ENCODE measurements at regions not wholly inside any gene's neighbourhood (a gene's known extent, or its start where the extent isn't known, plus 50 kb on each side); places are given as distances from the start of the nearest gene placed in this dataset.

DNA sequence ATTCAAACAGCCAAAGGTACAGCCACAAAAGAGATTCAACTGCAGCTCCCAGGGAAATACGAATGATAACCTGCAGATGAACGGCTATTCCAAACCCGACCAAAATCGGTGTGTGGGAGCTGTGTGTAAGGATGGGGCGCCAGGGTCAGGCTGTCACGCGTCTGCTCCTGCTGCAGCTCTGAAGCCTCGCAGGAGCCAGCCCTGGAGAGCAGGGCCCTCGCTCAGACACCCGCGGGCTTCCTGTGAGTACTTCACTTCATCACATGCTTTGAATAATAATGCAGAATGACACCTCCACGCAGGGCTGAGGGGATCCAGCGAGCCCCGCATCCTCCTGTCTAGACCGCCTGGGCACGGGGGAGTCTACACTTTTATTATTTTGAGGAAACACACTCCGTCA, 307.5 kb upstream of the IRX2 start:
- H3K36me3 ChIP-seq (ENCODE audit: control insufficient read depth, insufficient read depth, low read length), result no peaks in the 10 kb centered on the region
- H3K9me3 ChIP-seq (ENCODE audit: control insufficient read depth, low read length), result no peaks in the 10 kb centered on the region
- no peak overlapping the region for H3K4me3 ChIP-seq (ENCODE audit: extremely low read depth, insufficient read depth, low read length, poor library complexity, severe bottlenecking)
- WGBS, 2 experiments (ENCODE audit: insufficient coverage in 2 of 2), result 83% methylated on average over 16 to 17 of the region's 17 CpGs
- H3K27ac ChIP-seq (ENCODE audit: low read depth, low read length, severe bottlenecking), result no peak overlapping the region
- no peaks in the 10 kb centered on the region for H3K4me1 ChIP-seq (ENCODE audit: control insufficient read depth, insufficient read depth, low read length, poor library complexity, severe bottlenecking)

DNA sequence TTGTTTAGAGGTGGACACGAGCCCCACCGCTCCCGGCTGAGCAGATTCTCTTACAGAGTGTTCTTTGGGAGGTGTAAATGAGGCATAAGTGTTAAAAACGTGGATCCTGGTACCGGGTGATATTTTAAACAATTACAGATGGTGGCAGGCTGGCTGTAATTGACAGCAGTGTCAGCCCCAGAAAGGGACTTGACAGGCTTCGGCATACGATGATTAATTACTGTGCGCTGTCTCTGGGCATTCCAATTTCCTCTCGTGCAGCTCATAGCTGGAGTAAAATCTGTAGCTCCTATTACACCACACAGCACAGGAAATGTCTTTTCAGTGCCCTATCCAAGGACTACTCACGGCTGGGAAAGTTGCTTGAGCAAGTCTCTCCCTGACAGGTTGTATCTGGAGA, 305.4 kb upstream of the IRX2 start:
- Histone ChIP-seq H3K36me3 (ENCODE audit: control insufficient read depth, insufficient read depth, low read length) (no peaks in the 10 kb centered on the region), H3K9me3 (ENCODE audit: control insufficient read depth, low read length) (no peaks in the 10 kb centered on the region), H3K4me3 (ENCODE audit: extremely low read depth, insufficient read depth, low read length, poor library complexity, severe bottlenecking) (no peak overlapping the region), H3K27ac (ENCODE audit: low read depth, low read length, severe bottlenecking) (no peak overlapping the region), H3K4me1 (ENCODE audit: control insufficient read depth, insufficient read depth, low read length, poor library complexity, severe bottlenecking) (no peaks in the 10 kb centered on the region)
- 77 to 92% methylated on average over 9 to 10 of the region's 10 CpGs for WGBS, 2 experiments (ENCODE audit: insufficient coverage in 2 of 2)

DNA sequence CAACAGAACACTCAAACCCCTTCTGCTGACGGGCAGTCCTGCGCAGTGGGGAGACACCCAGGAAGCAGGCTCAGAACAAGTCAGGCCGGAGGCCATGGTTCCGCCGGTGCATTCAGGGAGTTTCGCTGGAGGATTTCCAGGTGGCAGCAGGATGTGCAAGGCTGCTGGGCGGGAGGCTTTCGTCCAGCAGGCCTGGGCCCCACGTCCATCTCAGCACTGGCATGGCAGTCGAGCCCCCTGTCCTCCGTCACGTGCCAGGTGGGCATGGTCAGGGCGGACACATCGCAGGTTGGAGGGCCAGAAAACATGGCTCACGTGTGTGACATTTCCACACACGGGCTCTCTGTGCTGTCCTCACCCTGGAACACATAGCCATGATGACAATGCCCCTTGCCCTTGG, 299.9 kb upstream of the IRX2 start:
- Histone ChIP-seq H3K36me3 (ENCODE audit: control insufficient read depth, insufficient read depth, low read length) (no peaks in the 10 kb centered on the region), H3K9me3 (ENCODE audit: control insufficient read depth, low read length) (no peaks in the 10 kb centered on the region), H3K27ac (ENCODE audit: low read depth, low read length, severe bottlenecking) (no peak overlapping the region), H3K4me3 (ENCODE audit: extremely low read depth, insufficient read depth, low read length, poor library complexity, severe bottlenecking) (no peak overlapping the region), H3K4me1 (ENCODE audit: control insufficient read depth, insufficient read depth, low read length, poor library complexity, severe bottlenecking) (no peaks in the 10 kb centered on the region)
- WGBS, 2 experiments (ENCODE audit: insufficient coverage in 2 of 2), result 90 to 92% methylated on average over 16 of the region's 16 CpGs

DNA sequence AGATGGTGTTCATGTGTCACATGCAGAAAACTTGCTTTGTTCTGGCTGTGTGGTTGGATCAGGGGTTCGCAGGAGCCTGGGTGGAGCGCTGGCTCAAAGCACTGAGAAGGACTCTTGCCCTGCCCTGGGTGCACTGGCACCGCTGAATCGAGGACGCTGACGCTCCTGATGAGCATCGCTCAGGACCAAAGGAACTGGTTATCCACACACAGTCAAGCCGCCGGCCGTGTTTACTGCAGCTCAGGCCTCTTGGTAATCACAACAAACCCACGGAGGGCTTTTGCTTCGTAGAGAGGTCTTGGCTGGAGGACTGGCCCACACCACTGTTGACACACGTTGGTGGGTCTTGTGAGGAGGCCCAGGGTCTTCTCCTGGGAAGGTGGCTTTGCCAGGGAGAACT, 299.4 kb upstream of the IRX2 start:
- Histone ChIP-seq H3K4me3 (ENCODE audit: extremely low read depth, insufficient read depth, low read length, poor library complexity, severe bottlenecking) (no peak overlapping the region), H3K27ac (ENCODE audit: low read depth, low read length, severe bottlenecking) (no peak overlapping the region), H3K36me3 (ENCODE audit: control insufficient read depth, insufficient read depth, low read length) (no peaks in the 10 kb centered on the region), H3K9me3 (ENCODE audit: control insufficient read depth, low read length) (no peaks in the 10 kb centered on the region), H3K4me1 (ENCODE audit: control insufficient read depth, insufficient read depth, low read length, poor library complexity, severe bottlenecking) (no peaks in the 10 kb centered on the region)
- 90 to 95% methylated on average over 11 to 12 of the region's 13 CpGs for WGBS, 2 experiments (ENCODE audit: insufficient coverage in 2 of 2)

DNA sequence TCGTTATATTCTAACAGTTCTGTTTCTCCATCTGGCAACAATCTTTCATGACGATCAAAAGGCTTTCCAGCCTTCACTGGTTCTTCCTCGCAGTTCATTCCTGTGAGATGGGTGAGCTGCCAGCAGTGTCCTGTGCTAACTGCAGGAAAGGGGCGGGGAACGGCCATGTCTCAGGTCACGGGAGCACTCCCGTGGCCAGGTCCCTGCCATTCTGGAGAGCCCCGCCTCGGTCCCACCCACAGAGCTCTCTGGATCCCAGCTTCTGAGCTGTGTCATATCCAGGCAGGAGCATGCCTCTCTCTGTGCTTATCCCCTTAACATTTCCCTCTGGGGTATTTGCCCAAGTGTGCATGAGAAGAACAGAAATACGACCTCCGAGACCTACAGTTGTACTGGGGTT, 297.8 kb upstream of the IRX2 start:
- Histone ChIP-seq H3K4me3 (ENCODE audit: extremely low read depth, insufficient read depth, low read length, poor library complexity, severe bottlenecking) (no peak overlapping the region), H3K9me3 (ENCODE audit: control insufficient read depth, low read length) (no peaks in the 10 kb centered on the region), H3K4me1 (ENCODE audit: control insufficient read depth, insufficient read depth, low read length, poor library complexity, severe bottlenecking) (no peaks in the 10 kb centered on the region), H3K36me3 (ENCODE audit: control insufficient read depth, insufficient read depth, low read length) (no peaks in the 10 kb centered on the region), H3K27ac (ENCODE audit: low read depth, low read length, severe bottlenecking) (no peak overlapping the region)
- WGBS, 2 experiments (ENCODE audit: insufficient coverage in 2 of 2), result 88 to 89% methylated on average over 8 to 11 of the region's 11 CpGs

DNA sequence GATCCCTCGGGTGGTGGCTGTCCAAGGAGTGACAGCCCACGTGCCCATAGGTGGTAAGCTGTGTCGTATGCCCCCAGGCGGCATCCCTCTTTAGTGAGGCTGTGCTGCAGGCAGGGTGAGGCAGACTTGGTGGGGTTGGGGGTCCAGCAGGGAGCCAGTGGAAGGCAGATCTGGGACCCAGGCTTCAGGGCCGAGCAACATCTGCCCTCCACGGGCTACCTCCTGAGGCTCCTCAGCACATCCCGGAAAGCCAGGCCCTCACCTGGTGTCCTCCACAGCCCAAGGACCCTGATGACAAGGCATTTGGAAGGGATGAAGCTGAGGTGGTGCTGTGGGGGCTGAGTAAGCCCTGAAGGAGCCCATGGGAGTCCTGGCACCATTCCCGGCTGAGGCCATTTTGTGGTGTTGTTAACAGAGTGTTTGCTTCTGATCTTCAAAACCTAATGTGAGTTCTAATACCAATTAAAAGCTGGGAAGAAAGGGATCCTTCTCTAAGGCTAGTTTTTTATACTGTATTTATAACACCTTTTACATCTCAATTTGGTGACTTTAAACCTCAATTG, 295.8 kb upstream of the IRX2 start:
- Histone ChIP-seq H3K9me3 (ENCODE audit: control insufficient read depth, low read length) (no peaks in the 10 kb centered on the region), H3K36me3 (ENCODE audit: control insufficient read depth, insufficient read depth, low read length) (no peaks in the 10 kb centered on the region), H3K27ac (ENCODE audit: low read depth, low read length, severe bottlenecking) (no peak overlapping the region), H3K4me1 (ENCODE audit: control insufficient read depth, insufficient read depth, low read length, poor library complexity, severe bottlenecking) (no peaks in the 10 kb centered on the region), H3K4me3 (ENCODE audit: extremely low read depth, insufficient read depth, low read length, poor library complexity, severe bottlenecking) (no peak overlapping the region)
- WGBS, 2 experiments (ENCODE audit: insufficient coverage in 2 of 2), result 93 to 96% methylated on average over 5 to 8 of the region's 8 CpGs

DNA sequence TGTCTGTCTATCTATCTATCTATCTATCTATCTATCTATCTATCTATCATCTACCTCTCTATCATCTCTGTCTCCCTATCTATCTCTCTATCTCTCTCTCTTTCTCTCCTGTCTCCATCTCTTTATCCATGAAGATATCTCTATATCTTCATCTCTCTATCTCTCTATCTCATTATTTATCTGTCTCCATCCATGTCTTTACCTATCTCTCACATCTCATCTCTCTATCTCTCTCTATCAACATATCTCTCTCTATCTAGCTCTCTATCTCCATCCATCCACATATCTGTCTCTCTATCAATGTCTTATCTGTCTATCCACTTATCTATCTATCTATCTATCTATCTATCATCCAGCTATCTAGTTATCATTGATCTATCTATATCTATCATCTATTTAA, 292.1 kb upstream of the IRX2 start:
- no peak overlapping the region for H3K27ac ChIP-seq (ENCODE audit: low read depth, low read length, severe bottlenecking)
- H3K9me3 ChIP-seq (ENCODE audit: control insufficient read depth, low read length), result no peaks in the 10 kb centered on the region
- H3K4me3 ChIP-seq (ENCODE audit: extremely low read depth, insufficient read depth, low read length, poor library complexity, severe bottlenecking), result no peak overlapping the region
- H3K4me1 ChIP-seq (ENCODE audit: control insufficient read depth, insufficient read depth, low read length, poor library complexity, severe bottlenecking), result no peaks in the 10 kb centered on the region
- H3K36me3 ChIP-seq (ENCODE audit: control insufficient read depth, insufficient read depth, low read length), result no peaks in the 10 kb centered on the region

DNA sequence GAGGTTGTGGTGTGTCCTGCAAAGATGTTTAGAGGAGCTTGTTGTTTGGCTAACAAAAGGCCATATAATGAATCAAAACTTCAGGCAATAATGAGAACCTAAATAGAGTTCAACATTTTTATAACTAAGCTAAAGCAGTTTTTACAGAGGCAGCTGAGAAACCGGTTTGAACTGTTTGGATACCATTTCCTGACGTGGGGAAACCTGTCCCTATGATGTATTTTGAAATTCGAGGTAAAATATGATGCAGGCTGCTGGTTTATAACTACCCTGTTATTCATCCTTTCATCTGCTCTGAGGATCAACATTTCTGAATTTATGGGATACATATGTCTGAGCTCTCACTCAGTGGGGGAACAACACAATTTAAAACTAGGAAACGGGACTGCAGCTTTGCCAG, 289.5 kb upstream of the IRX2 start:
- H3K36me3 ChIP-seq (ENCODE audit: control insufficient read depth, insufficient read depth, low read length), result no peaks in the 10 kb centered on the region
- H3K4me3 ChIP-seq (ENCODE audit: extremely low read depth, insufficient read depth, low read length, poor library complexity, severe bottlenecking), result no peak overlapping the region
- H3K9me3 ChIP-seq (ENCODE audit: control insufficient read depth, low read length), result no peaks in the 10 kb centered on the region
- no peaks in the 10 kb centered on the region for H3K4me1 ChIP-seq (ENCODE audit: control insufficient read depth, insufficient read depth, low read length, poor library complexity, severe bottlenecking)
- 90 to 100% methylated on average over 1 to 4 of the region's 4 CpGs for WGBS, 2 experiments (ENCODE audit: insufficient coverage in 2 of 2)
- no peak overlapping the region for H3K27ac ChIP-seq (ENCODE audit: low read depth, low read length, severe bottlenecking)

DNA sequence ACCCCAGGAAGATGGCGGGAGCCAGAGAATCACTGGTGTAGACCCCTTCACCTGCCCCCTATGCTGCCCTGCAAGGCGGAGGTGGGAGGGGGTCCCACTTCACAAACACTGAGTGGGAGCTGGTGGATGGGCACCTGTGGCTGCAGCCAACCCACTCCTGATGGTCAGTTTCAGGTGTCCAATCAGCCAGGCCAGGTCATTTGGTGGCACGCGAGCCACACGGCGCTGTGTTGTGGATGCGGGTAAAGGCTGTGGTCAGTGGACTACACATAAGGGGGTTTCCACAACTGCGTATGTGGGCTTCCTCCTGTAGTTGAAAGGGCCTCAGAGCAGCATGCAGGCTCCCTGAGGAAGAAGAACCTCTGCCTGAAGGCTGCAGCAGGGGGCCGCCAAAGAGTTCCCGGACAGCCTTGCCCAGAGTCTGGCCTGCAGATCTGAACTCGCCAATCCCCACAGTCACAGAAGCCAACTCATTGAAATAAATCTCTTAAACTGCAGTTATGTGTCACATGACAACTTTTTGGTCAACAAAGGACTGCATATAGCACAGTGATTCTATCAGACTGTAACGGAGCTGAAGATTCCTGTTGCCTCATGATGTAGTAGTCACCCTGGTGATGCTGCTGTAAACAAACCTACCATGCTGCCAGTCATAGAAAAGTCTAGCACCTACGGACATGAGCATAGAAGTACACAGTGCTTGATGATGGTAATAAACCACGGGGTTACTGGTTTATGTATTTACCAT, 284.7 kb upstream of the IRX2 start:
- no peak overlapping the region for H3K27ac ChIP-seq (ENCODE audit: low read depth, low read length, severe bottlenecking)
- no peaks in the 10 kb centered on the region for H3K4me1 ChIP-seq (ENCODE audit: control insufficient read depth, insufficient read depth, low read length, poor library complexity, severe bottlenecking)
- no peaks in the 10 kb centered on the region for H3K36me3 ChIP-seq (ENCODE audit: control insufficient read depth, insufficient read depth, low read length)
- H3K4me3 ChIP-seq (ENCODE audit: extremely low read depth, insufficient read depth, low read length, poor library complexity, severe bottlenecking), result no peak overlapping the region
- H3K9me3 ChIP-seq (ENCODE audit: control insufficient read depth, low read length), result no peaks in the 10 kb centered on the region
- WGBS, 2 experiments (ENCODE audit: insufficient coverage in 2 of 2), result 82 to 89% methylated on average over 8 to 10 of the region's 14 CpGs

DNA sequence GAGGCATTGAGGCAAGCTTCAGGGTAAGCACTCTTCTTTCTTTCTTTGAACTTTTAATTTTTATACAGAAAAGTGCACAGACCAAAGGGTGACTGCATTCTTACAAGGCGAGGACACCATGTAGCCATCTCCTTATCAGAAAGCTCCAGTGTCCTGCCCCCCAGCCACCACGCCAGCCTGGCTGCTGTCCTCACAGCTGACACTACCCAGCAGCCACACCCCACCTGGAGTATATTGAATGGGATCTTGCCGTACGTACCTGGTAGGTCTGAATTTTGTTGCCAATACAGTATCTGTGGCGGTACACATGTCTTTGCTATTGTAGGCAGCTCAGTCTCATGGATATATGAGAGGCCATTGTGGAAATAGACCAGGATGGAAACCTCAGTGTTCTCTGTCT, 284.0 kb upstream of the IRX2 start:
- no peaks in the 10 kb centered on the region for H3K36me3 ChIP-seq (ENCODE audit: control insufficient read depth, insufficient read depth, low read length)
- WGBS, 2 experiments (ENCODE audit: insufficient coverage in 2 of 2), result 87 to 100% methylated on average over 4 of the region's 5 CpGs
- no peaks in the 10 kb centered on the region for H3K4me1 ChIP-seq (ENCODE audit: control insufficient read depth, insufficient read depth, low read length, poor library complexity, severe bottlenecking)
- no peak overlapping the region for H3K27ac ChIP-seq (ENCODE audit: low read depth, low read length, severe bottlenecking)
- H3K4me3 ChIP-seq (ENCODE audit: extremely low read depth, insufficient read depth, low read length, poor library complexity, severe bottlenecking), result no peak overlapping the region
- H3K9me3 ChIP-seq (ENCODE audit: control insufficient read depth, low read length), result no peaks in the 10 kb centered on the region

DNA sequence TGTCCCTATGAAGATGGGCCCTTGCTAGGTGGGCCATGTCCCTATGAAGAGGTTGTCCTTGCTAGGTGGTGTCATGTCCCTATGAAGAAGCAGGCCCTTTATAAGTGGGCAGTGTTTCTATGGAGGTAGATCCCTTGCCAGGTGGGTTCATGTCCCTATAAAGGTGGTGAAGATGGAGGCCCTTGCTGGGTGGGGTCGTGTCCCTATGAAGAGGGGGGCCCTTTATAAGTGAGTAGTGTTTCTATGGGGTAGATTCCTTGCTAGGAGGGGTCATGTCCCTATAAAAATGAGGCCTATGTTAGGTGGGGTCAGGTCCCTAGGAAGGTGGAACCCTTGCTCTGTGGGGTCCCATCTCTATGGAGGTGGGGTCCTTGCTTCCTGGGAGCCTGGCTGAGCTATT, 283.4 kb upstream of the IRX2 start:
- Histone ChIP-seq H3K4me3 (ENCODE audit: extremely low read depth, insufficient read depth, low read length, poor library complexity, severe bottlenecking) (no peak overlapping the region), H3K27ac (ENCODE audit: low read depth, low read length, severe bottlenecking) (no peak overlapping the region), H3K9me3 (ENCODE audit: control insufficient read depth, low read length) (no peaks in the 10 kb centered on the region), H3K4me1 (ENCODE audit: control insufficient read depth, insufficient read depth, low read length, poor library complexity, severe bottlenecking) (no peaks in the 10 kb centered on the region), H3K36me3 (ENCODE audit: control insufficient read depth, insufficient read depth, low read length) (no peaks in the 10 kb centered on the region)
- WGBS, 2 experiments (ENCODE audit: insufficient coverage in 2 of 2), result 60 to 100% methylated on average over 1 of the region's 1 CpG

All from mesodermal cell (in vitro differentiated cells).